GM12892 (cell line): ENCODE measurements at regions not wholly inside any gene's neighbourhood (a gene's known extent, or its start where the extent isn't known, plus 50 kb on each side); places are given as distances from the start of the nearest gene placed in this dataset.

ENCODE experiments used
- POLR2A ChIP-seq: IDR thresholded peaks from 2 replicates; pipeline ENCODE4 v1.6.1; 2011; ENCODE audit warnings: low read depth, low read length, control low read depth
- POLR2AphosphoS5 ChIP-seq: IDR thresholded peaks from 2 replicates; pipeline ENCODE4 v1.6.1; 2011; ENCODE audit warnings: low read depth, low read length, control low read depth

DNA sequence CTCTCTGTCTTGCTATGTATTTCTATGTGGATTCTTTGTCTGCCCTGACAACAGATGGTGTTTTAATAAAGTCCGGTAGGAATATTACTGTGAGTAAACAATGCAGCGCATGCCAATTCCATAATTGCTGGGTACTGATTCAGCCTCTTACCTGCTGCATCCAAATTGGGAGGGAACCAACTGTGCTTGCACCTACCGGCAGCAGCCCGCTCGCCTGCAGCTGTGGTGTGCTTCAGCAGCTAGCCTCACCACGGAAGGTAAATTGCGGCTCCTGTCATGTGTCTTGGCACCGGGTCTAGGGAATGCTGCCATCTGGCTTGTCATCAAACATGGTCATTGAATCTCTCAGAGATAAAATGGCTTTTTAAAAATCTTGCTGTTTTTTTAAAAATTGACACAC lies 704.8 kb upstream of the SLC35B3 start:
- TF ChIP-seq POLR2A (no peak), POLR2AphosphoS5 (no peak)
